ENCODE measurements at regions not wholly inside any gene's neighbourhood (a gene's known extent, or its start where the extent isn't known, plus 50 kb on each side); places are given as distances from the start of the nearest gene placed in this dataset.

GRCh38 chr2:212686285-212686895 lies 147.8 kb upstream of the ERBB4 start:
- peak; percentile 47 to 64 for DNase-seq

- no peak for DNase-seq
Measured at GRCh38 chr2:212683346-212684097, 144.9 kb upstream of the ERBB4 start.

GRCh38 chr2:212682937-212683336 lies 144.3 kb upstream of the ERBB4 start:
- DNase-seq = no peak

- no peak for DNase-seq
Measured at GRCh38 chr2:212677466-212677865, 138.9 kb upstream of the ERBB4 start.

- DNase-seq = no peak
Measured at GRCh38 chr2:212672186-212672585, 133.6 kb upstream of the ERBB4 start.

- no peak for DNase-seq
Measured at GRCh38 chr2:212669761-212670160, 131.2 kb upstream of the ERBB4 start.

- DNase-seq = no peak
Measured at GRCh38 chr2:212667751-212668316, 129.2 kb upstream of the ERBB4 start.

- DNase-seq = no peak
Measured at GRCh38 chr2:212665948-212666347, 127.3 kb upstream of the ERBB4 start.

- no peak for DNase-seq
Measured at GRCh38 chr2:212659441-212659840, 120.8 kb upstream of the ERBB4 start.

- DNase-seq = no peak
Measured at GRCh38 chr2:212649646-212650045, 111.0 kb upstream of the ERBB4 start.

GRCh38 chr2:212646698-212647366 lies 108.2 kb upstream of the ERBB4 start:
- DNase-seq = no peak

GRCh38 chr2:212644195-212644837 lies 105.7 kb upstream of the ERBB4 start:
- no peak for DNase-seq

GRCh38 chr2:212640428-212640827 lies 101.8 kb upstream of the ERBB4 start:
- DNase-seq = no peak

GRCh38 chr2:212638694-212639093 lies 100.1 kb upstream of the ERBB4 start:
- no peak for DNase-seq

- DNase-seq = no peak
Measured at GRCh38 chr2:212628586-212628985, 90.0 kb upstream of the ERBB4 start.

- DNase-seq = no peak
Measured at GRCh38 chr2:212626371-212626918, 87.8 kb upstream of the ERBB4 start.

GRCh38 chr2:212619954-212620353 lies 81.4 kb upstream of the ERBB4 start:
- no peak for DNase-seq

GRCh38 chr2:212618636-212619035 lies 80.0 kb upstream of the ERBB4 start:
- DNase-seq = no peak

GRCh38 chr2:212610872-212611425 lies 72.3 kb upstream of the ERBB4 start:
- no peak for DNase-seq

- no peak for DNase-seq
Measured at GRCh38 chr2:212609479-212609878, 70.9 kb upstream of the ERBB4 start.

- DNase-seq = no peak
Measured at GRCh38 chr2:212607080-212607479, 68.5 kb upstream of the ERBB4 start.

- DNase-seq = no peak
Measured at GRCh38 chr2:212606232-212606631, 67.6 kb upstream of the ERBB4 start.

GRCh38 chr2:212596688-212597087 lies 58.1 kb upstream of the ERBB4 start:
- DNase-seq = no peak

Measured in stimulated activated CD4-positive, alpha-beta T cell treated with anti-CD3 and anti-CD28 coated beads, Interleukin-2, amount 100 ng/mL, for 24 hours (primary cell).